HG02981 (cell line): ENCODE measurements at regions not wholly inside any gene's neighbourhood (a gene's known extent, or its start where the extent isn't known, plus 50 kb on each side); places are given as distances from the start of the nearest gene placed in this dataset.
"Not testable (repeated sequence)": the region's sequence is repeated elsewhere in the genome, so short reads cannot be mapped to it uniquely, and the experiment has no call there.

ENCODE experiments used
- ATAC-seq: cut with Tn5 transposase; IDR thresholded peaks from one replicate; pipeline ENCODE4 v1.9.1; 2021; ENCODE audit warnings: mild to moderate bottlenecking, moderate library complexity; ENCODE audit not compliant: unreplicated experiment

DNA sequence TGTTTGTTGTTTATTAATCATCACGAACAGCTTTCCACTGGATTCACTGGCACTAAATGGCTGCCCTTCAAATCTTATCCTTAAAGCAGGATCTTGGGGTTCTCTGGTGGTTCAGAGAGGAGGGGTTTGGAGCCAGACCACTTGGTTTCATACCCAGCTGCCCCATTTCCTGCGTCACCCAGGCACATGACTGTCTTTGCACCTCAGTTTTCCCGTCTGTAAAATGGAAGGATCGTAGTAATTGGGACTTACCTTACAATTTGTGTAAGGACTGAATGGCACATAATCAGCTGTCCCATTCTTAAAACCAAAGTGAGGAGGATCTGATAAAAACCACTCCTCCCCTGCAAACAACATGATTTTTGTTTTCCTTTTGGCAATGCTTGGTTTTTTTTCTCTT lies 318.3 kb downstream of the ZNF536 start:
- ATAC-seq, result no peak

DNA sequence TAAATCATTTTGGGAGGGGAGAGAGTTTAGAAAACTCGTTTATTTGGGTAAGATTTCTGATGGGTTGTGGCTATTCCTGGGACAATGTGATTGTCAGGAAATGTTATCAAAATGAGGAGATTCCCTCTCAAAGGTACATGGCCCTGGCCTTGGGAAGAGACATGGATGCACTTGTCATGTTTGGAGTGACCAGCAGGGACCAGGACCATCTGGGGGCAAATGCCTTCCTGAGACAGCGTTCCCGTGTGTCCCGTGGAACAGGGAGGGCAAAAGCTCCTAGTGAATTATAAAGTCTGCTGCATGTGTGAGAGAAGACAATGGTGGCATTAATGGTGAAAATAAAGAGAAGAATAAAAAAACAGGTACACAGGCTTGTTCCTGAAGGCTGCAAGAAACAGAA lies 317.3 kb downstream of the ZNF536 start:
- no peak for ATAC-seq

DNA sequence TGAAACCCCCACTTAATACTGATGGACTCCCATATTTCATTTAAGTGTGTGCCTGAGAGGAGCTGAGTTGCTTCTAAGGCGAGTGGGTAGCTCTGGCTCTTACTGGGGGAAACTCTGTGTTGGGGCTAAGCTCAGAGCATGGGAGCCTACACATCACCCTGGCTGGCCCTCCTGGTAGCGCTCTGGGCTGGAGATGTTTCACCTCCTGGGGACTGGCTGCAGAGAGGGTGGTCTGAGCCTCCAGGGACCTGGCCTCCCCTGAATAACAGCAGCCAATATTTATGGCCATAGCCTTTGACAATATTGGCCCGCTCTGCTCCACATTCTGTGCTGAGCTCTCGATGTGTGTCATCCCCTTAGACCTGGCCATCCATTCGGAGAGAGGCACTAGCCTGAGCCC lies 316.5 kb downstream of the ZNF536 start:
- ATAC-seq, result no peak

DNA sequence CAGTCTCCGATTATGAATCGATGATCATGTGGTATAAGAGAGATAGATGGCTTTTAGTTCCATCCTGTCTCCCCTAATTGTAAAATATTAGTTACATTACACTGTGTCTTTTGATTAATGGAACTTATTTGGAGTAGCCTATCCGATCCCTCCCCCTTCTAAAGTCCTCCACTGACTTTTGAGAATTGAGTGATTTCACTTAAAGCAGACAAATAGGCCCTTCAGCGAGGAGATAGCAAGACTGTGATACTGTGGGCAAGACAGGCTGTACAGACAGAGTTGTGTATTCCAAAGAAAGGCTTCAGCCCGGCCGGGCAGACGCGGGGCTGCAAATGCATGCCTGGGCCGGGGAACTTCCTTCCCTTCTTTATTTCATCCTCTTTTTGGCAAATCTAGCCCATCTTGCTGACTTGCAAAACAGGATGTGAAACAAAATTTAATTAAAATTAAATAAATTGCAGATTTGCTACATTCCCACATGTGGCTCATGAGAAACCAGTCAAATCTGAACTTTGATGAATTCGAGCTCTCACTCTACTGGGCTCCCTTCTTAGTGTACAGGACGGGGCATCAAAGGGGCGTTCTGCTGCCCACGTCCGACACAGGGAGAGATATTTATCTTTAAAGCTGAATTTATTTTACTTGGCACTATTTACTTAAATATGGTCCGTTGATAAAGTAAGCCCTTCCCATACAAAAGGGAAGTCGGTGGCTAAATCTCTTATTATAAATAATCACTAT lies 314.8 kb downstream of the ZNF536 start:
- ATAC-seq, result no peak

DNA sequence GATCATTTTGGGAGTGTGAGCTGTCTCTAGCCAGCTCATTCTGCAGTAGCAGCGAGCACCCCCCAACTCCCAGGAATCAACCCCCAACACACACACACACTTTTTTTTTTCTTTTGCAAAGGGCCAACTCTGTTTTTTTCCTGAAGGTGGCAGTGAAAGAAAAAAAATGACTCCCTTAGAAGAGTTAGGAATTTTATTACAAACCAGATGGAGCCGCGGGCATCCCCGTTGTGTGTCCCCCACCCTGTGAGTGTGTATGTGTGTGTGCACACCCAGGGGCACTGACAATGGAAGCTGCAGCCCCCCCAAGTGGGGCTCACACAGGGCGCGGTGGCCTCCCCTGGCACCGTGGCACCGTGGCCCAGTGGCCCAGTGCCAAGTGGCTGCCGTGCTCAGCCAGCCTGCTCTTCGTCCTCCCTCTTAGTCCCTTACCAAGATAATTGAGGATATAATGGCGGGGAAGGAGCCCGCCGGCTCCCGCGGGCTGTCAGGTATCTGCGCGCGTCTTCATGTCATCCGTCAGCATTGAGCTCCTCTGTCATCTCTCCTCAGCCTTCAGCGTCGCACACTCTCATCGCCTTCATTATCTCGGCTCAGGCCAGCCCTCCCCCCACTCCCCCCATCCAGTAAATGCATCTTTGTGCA lies 314.1 kb downstream of the ZNF536 start:
- no peak for ATAC-seq

DNA sequence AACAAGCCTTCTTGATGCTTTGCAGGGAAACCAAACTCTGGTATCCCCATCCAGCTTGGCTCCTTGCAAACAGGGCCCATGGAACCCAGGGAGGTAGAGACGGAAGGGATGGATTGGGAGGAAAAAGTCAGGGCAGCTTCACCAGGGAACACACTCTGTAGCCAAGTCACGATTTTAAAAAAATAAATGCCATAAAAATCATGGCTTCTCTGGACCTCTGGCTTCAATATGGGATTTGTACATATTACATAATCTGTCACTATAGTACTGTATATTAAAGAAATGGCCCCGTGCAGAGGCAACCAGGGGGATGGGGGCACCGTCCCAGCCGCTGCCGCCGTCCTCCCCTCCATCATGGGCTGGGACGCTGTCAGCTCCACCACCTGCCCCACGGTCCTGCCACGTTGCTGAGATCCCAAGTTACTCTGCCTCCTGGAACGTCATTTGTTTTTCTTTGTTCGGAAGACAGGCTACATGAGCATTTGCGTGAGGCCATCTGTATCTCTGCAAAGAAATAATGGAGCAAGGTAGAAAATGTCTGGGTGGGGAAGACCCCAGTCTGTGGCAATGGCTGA lies 313.3 kb downstream of the ZNF536 start:
- ATAC-seq, result no peak

DNA sequence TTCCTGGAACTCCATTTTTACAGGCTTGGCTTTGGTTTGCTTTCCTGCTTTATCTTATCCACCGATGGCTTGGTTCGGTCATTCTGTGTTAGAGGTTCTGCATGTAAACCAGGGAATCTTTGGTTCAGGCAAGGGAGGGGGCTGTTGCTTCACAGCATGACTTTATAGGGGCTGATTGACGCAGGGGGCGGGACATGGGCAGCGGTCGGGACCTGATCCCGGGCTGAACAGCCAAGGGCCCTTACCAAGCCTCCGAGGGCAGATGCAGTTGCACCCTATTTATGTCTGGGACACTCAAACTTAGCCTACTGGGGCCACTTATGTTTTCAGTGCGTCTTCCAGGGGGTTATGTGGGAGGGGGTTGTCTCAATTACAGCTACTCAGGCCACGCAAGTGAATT lies 312.4 kb downstream of the ZNF536 start:
- no peak for ATAC-seq

DNA sequence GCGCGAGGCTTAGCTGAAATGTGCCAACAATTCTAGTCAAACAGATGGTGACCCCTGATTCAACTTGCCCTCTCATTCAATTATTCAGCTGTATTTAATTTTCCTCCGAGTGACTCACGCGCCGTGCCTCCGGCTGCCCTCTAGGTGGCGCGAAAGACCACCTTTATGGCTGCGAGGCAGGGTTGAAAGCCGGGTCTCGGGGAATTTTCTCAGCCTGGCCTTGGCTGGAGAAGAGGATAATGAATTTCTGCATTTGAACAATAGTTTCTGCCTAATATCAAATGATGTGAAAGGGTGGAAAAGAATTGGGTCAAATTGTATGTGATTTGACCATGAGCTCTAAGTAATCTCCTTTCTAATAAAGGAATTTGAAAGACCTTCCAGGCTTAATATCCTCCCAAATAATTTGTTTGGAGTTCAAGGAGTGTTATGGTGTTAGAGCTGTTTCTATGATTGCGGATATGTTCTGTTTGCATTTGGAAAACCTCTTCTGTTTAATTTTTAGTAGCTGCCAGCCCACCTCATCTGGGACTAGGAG lies 310.9 kb downstream of the ZNF536 start:
- ATAC-seq, result no peak

DNA sequence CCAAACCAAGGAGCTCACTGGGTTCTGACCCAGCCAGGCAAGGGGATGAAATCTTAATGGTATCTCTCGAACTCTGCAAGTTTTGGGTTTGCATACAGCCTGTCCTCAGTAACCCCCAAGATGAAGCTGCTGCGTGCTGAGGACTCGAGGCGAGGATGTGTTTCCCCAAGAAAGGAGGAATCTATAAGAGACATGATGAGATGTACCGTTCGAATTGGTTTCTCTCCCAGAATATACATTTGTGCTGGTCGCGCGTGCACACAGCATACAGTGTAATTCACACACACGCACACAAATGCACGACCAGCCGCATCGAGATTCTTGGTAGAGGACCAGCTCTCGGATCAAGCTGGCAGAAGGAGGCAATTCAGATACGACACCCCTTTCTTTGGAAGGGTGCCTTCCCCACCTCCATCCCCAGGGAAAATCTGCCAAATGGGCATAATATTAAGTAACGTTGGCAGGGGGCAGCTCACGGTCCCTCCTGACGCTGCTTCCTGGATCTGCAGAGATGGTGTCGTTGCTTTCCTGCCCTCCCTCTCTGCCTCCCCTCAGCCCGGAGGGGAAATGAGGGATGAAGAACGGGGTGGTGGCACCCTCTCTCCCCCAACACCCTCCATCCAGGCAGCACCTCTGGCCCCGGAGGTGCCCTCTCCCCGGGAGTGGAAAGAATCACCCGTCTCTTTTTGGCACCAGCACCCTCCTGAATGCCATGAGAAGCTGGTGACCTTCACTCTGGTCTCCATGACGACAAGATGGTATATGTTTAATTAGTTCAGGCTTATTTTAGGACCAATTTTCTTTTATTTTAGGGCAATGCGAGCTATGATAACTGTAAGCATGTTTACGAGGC lies 310.2 kb downstream of the ZNF536 start:
- ATAC-seq, result no peak

DNA sequence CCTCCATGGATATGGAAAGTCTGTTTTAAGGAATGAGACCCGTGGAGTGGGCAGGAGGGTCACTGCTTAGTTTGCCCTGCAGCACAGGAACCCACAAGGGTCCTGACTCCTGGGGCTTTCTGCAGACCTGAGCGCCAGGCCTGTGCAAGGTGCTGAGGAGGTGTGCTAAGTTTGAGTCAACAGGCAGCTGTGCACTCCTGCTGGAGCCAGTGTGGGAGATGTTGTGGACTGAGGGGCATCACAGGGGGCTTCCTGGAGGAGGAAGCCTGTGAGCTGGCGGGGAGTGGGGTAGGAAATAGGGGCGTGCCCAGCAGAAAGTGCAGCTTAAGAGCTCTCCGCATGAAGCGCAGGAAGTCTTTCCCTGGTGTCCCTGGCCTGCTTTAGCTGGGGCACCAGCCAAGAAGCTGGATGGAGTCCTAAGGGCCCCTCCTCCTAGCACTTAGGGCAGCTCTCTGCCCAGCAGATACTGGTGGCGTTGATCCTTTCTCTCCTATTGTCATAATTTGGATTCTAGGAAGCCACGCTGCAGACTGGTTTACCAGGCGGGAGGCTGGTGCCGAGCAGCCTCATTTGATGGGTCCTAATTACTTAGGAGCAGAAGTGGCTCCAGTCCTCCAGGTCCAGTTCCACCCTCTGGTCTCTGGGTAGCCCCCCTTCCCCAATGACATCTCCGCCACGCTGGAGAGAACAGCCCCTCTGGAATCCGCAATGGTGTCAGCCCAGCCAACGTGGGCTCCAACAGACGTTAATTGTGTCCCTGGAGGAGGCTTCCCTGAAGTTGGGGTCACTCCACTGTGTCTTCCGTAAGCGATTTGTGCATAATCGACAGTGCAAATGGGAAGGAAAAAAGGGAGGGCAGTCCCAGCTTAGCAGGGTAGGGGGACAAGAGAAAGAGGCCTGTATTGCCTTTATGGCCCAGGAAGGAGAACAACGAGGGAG lies 309.2 kb downstream of the ZNF536 start:
- ATAC-seq, result no peak

DNA sequence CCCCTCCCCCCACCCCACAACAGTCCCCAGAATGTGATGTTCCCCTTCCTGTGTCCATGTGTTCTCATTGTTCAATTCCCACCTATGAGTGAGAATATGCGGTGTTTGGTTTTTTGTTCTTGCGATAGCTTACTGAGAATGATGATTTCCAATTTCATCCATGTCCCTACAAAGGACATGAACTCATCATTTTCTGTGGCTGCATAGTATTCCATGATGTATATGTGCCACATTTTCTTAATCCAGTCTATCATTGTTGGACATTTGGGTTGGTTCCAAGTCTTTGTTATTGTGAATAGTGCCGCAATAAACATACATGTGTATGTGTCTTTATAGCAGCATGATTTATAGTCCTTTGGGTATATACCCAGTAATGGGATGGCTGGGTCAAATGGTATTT lies 308.2 kb downstream of the ZNF536 start:
- ATAC-seq, result not testable (repeated sequence)

DNA sequence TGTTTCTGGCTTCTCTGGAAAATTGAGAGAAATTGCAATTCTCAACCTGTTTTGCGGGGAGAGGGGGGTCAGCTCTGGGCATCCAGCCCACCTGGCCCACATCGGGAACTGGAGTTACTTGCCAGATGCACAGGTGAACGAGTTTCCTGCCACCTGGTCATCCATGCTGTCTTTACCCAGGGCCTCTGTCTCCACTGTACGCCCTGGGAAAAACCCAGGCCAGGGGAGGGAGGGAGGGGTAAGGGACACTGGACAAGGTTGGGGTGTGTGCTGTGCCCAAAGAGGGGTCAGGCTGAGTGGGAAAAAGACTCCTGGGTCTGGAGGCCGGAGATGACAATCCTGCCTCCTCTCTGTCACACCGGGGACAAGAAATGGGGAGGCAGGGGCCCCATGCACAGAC lies 307.6 kb downstream of the ZNF536 start:
- no peak for ATAC-seq

DNA sequence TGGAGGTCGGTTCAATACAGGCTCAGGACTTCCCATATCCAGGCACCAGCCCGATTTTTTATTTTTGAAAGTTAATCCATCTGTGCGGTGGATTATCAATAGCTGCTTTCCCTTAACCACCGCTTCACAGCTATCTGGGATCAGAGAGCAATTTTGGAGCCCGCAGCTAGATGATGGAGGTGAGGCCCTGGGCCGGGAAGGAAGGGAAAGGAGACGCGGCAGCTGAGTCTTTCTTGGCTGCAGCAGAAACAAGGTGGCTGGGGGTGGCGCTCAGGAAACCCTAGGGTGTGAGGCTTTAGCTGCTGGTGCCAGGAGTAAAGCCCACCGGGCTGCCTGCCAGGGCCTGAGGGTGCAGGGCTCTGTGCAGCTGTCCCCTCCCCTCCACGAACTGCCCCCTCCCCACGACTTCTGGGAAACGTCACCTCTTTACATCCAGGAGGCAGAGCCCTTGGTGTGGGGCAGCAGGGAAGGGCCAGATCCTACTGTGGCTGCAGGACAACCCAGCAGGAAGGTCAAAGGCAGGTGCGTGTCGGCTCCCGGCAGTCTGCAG lies 307.0 kb downstream of the ZNF536 start:
- ATAC-seq, result no peak

DNA sequence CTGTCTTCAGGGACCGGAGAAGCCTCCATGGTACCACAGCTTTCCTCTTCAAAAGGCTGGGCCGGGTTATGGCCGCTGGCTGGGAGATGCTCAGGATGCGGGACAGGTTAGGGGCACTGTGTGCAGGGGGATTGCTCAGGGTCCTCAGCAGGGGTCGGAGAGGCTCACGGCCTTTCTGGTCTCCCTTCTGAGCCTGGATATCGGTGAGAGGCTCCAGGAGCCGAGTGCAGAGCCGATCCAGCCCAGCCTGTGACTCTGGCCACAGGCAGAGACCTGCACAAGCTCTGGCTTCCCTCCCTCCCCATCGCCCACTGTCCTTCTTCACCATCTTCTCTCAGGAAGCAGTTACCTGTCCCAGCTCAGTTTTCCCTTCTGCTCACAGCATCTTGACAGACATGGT lies 306.0 kb downstream of the ZNF536 start:
- ATAC-seq, result no peak

DNA sequence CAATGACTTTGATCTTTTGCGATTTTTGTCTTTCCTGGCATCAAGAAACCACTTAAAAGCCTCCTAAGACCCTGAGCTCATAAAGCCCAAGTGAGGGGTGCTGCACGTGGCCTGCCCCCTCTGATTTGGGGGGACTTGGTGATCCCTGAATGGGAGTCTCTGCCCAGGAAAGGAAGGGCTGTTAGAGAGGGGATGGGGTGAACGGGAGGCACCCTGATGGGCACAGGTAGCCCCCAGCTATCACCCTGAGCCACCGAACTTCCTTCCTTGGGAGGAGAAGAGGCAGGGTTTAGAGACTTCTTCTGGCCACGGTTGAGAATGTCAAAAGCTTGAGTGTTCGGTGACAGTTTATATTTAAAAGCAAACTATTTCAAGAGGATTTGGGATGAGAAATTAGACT lies 305.5 kb downstream of the ZNF536 start:
- no peak for ATAC-seq

DNA sequence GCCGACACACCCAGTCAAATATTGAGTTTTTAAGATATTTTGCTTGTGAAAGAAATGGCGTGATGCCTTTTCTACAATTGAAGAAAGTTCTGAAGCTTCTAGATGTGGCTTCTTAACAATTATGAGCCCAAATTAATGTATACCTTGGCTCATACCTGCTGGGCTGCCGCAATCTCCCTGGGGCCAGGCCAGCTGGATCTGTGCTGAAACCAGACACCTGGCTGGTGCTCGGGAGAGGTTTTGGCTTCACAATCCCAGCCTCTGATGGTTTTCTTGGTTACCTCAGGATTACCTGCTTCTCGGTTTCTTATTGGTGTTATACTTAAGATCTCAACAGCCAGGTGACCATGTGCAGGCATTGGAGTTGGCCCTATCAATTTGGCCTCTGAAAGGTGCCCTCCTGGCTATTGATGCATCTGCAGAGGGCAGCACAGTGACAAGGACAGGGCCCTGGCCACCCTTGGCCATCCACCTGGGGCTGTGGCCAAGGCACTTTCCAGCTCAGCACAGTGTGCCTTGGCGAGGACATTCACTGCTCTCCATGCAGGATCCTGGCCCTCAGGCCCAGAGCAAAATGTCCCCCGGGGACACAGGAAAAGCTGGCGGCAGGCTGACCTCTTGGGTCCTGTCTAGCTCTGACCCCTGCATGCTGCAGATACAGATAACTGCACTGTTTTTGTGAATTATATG lies 305.0 kb downstream of the ZNF536 start:
- ATAC-seq, result no peak

DNA sequence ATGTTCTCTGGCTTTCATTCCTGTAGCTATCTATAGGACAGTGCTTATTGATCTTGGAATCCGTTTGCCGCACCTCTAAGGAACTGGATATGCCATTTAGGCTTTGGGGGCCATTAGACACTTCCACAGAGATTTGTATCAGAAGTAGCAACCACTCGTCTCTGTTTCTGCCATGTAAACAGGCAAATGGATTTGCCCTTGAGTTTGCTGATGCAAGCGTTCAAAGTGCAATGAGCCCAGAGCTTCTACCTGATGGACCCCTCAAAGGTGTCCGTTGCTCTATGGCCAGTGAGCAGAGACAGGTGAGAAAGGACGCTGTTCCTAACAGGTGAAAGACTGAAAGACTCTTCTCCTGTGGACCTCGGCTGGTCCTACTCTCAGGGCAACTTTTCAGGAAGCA lies 302.9 kb downstream of the ZNF536 start:
- no peak for ATAC-seq

DNA sequence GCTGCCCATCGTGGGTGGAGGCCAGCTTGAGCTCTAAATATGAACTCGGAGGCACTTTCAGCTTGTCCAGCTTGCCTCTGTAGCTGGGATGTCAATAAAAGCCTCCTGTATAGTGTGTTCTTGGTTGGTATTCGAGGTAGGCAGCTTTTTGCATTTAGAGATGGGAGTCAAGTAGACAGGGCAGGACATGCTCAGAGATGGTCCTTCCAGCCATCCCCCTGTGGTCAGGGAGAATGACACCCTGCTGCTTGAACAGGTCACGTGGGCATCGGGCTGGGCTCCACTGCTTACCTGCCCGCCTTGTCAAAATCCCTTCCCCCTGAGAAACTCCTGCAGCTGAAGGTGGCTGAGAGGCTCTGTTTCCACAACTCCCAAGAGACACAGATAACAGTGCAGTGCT lies 302.5 kb downstream of the ZNF536 start:
- ATAC-seq, result no peak

DNA sequence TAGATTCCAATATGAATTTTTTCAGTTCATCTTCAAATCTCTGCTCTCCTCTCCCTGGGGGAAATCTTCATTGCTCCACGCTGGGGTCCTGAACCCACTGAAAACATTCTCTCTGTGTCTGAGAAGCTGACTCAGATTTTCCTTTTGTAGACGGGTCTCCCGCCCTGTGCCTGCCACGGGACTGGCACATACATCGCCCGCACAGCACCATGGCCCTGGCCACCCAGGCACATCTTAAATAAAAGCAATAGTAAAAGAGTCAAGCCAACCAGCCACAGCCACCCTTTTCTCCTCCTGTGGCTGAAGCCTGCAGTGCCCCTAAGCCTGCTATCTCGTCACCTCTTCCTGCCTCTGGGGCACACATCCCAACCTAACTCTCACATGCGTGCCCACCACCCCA lies 301.2 kb downstream of the ZNF536 start:
- no peak for ATAC-seq
